GM18511 (cell line): ENCODE measurements at regions not wholly inside any gene's neighbourhood (a gene's known extent, or its start where the extent isn't known, plus 50 kb on each side); places are given as distances from the start of the nearest gene placed in this dataset.

Source experiments
- ATAC-seq: cut with Tn5 transposase; IDR thresholded peaks from one replicate; pipeline ENCODE4 v1.9.1; 2021; ENCODE audit warnings: mild to moderate bottlenecking, moderate library complexity; ENCODE audit not compliant: unreplicated experiment

GRCh38 chr4:23667659-23668058 is 222.2 kb downstream of the PPARGC1A start:
- ATAC-seq: no peak

GRCh38 chr4:23660865-23661264 is 229.0 kb downstream of the PPARGC1A start:
- no peak for ATAC-seq

DNA sequence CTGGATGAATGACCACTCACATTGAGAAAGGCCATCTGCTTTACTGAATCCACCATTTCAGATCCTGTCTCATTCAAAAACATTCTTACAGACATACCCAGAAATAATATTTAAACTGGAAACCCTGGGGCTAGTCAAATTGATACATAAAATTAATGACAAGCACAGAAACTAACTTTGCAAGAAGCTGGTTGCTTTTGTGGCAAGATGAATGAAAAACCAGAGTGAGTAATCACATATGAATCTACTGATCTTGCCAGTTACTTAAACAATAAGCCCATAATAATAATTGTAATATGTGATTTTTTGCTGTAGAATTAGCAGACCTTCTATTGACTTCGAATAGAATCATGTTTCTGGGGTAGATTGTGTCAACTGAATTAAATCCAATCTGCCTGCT is 235.1 kb downstream of the PPARGC1A start:
- no peak for ATAC-seq

GRCh38 chr4:23648854-23649596 is 240.8 kb downstream of the PPARGC1A start:
- ATAC-seq: no peak

- no peak for ATAC-seq
These were observed 254.4 kb downstream of the PPARGC1A start for GRCh38 chr4:23635468-23635867.

DNA sequence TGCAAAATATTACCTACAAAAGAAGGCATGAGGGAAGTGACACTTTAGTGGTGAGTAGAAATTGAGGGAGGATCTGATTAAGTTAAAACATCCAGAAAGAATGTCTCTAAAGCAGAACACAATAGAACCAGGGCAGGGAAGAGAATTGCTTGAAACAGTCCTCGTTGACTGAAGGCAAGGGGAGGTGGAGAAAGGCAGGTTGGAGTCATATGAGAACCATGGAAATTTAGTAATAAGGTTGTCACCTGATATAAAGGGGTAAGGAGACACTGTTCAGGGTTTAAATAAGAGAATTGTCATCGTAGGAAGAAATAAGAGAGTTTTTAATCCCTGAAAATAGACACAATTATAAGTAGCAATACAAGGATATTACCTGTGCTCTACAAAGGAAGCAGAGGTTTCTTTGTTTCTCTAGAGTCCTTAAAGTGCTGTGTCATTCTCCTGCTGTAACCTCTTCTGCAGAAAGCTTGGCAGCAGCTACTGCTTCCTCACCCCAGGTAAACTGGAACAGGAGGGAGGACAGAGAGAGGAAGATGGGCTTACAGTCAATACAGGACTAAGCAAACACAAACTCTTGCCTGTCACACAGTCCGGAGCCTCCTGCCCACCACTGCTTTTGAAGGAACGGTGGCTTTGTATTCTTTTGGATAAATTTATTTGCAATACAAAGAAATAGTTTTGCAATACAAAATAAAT is 258.4 kb downstream of the PPARGC1A start:
- no peak for ATAC-seq

GRCh38 chr4:23630110-23630509 is 259.7 kb downstream of the PPARGC1A start:
- ATAC-seq: no peak

DNA sequence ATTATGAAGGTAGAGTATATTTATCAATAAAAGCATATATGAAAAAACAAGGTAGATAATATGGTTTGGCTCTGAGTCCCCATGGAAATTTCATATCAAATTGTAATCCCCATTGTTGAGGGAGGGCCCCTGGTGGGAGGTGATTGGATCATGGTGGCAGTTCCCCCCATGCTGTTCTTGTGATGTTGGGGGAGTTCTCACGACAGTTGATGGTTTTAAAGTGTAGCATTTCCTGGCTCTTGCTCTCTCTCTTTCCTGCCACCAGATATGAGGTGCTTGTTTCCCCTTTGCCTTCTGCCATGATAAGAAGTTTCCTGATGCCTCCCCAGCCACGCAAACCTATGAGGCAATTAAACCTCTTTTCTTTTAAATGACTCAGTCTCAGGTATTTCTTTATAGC is 260.4 kb downstream of the PPARGC1A start:
- no peak for ATAC-seq

- ATAC-seq: no peak
These were observed 275.5 kb downstream of the PPARGC1A start for GRCh38 chr4:23614284-23614892.

GRCh38 chr4:23613782-23614181 is 276.1 kb downstream of the PPARGC1A start:
- no peak for ATAC-seq

- ATAC-seq: no peak
These were observed 287.1 kb downstream of the PPARGC1A start for GRCh38 chr4:23602720-23603119.

GRCh38 chr4:23594125-23594524 is 295.7 kb downstream of the PPARGC1A start:
- no peak for ATAC-seq

DNA sequence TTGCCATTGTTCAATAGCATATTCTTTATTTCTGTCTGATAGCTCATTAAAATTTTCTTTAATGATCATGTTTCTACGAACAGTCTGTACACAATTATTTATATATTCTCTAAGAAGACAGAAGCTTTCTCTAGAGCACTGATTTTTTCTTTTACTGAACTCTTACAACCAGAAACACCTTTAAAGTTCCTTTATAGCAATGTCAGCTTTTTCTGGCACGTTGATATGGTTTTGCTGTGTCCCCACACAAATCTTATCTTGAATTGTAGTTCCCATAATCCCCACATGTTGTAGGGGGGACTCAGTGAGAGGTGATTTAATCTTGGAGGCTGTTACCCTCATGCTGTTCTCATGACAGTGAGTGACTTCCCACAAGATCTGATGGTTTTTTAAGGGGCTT is 299.4 kb downstream of the PPARGC1A start:
- no peak for ATAC-seq

GRCh38 chr4:23584024-23584423 is 305.8 kb downstream of the PPARGC1A start:
- no peak for ATAC-seq

DNA sequence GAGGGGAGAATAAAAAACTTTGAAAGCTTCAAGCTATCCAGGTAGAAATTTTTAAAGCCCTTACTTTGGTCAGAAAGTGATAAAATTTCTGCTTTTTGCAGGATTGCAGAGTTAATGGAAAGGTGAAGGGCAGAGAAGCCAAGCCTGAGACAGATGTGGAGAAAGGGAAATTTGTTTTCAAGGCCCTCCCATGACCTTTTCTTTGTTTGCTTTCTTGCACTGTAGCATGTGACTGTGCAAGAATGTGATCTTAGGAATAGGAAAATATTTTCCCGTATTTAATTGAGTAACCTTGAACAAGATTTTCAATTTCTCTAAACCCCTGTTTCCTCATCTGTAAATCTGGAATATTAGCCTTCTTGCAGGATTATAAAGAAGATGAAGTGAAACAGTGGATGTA is 307.2 kb downstream of the PPARGC1A start:
- no peak for ATAC-seq

DNA sequence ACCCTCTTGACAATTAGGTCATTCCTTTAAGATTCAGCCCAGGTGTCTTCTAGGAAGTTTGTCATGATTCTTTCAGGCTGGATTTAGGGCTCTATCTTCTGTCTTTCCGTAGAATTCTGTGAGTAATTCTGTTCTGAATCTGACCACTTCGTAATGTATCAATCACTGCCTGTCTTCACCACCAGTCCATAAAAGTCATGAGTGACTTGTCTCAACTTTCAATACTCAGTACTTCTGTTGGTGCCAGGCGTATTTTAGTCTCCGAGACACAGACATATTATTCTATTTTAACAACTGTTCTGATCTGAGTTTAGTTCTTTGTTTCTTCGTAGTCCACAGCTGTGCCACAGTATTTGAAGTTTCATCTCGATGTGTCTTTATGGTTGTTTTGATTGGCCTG is 310.7 kb downstream of the PPARGC1A start:
- ATAC-seq: no peak

GRCh38 chr4:23577398-23577797 is 312.4 kb downstream of the PPARGC1A start:
- no peak for ATAC-seq

GRCh38 chr4:23572382-23572781 is 317.5 kb downstream of the PPARGC1A start:
- ATAC-seq: no peak

GRCh38 chr4:23567338-23567737 is 322.5 kb downstream of the PPARGC1A start:
- ATAC-seq: no peak

- ATAC-seq: no peak
These were observed 329.1 kb downstream of the PPARGC1A start for GRCh38 chr4:23560748-23561147.

DNA sequence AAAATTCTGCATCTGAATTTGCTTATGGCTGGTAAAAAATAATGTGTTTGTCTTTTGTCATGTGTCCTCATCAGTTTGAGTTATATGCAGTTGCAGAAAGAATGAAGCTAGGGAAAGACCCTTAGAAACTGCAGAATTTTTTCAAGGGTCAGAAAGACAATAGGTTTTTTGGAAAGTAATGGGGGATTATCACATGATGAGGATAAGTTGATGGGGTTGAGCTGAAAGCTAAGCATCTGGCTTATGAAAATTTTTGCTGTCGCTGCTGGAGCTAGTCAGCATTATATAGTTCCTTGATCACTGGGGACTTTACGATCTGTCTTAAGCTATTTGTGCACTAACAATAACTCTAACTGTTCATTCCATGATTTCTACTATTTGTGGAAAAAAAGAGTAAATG is 331.7 kb downstream of the PPARGC1A start:
- no peak for ATAC-seq

DNA sequence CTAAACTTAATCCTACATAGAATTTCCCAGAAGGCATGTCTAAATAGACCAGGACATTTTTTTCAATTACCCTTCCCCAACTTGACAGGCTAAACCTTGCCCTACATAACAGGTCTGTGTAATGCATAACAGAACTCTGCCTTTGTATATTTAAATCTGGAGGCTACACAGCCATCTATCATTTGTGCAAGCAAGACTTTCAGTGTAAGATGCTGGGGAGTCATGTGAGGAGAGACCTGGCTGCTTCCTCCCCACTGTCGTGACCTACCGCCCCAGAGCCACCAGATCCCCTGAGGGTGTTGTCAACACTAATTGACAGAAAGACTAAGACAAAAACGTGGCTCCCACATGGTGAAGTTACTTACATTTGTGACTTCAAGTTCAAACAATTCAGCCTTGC is 342.2 kb downstream of the PPARGC1A start:
- no peak for ATAC-seq
